ENCODE measurements at regions not wholly inside any gene's neighbourhood (a gene's known extent, or its start where the extent isn't known, plus 50 kb on each side); places are given as distances from the start of the nearest gene placed in this dataset.
A peak's percentile ranks its signal among the peaks of the same experiment; 100 is the strongest.
"Not testable (repeated sequence)": the region's sequence is repeated elsewhere in the genome, so short reads cannot be mapped to it uniquely, and the experiment has no call there.

GRCh38 chr10:38209332-38209731, 115.2 kb downstream of the ZNF37A start:
- FAIRE-seq = no peak

DNA sequence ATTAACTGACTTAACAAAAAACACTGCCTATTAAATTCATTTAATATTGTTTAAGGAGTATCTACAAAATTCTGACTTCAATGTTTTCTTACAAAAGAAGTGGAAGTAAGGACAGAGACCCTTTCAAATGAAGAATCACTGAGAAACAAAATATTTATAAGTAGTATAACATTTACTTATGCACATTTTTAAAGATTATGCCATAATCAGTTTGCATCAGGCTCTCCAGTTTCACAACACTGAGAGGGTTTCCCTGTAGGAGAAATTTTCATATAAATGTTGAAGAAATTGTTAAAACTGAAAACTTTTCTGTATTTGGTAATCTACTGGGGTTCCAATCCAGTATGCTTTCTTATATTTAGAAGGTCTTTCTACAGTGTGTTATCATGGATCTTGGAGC, 115.6 kb downstream of the ZNF37A start:
- FAIRE-seq = not testable (repeated sequence)

DNA sequence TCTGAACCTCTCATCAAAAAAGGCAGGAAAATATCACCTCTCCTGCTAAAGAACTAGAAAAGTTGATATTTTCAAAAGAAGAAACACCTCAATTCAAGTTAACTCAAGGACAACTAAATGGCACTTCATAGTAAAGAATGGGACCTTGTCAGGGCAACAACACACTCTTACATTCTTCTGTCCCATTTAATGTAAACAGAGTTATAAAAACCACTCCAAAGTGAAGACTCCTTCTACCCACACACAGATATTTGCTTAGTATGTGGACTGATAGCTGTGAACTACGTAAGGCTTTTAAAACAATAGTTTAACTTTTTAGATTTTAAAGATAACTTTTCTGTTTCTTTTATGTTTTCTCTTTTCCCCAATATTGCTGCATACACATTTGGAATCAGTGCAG, 118.3 kb downstream of the ZNF37A start:
- FAIRE-seq = no peak

GRCh38 chr10:38226385-38226784, 132.2 kb downstream of the ZNF37A start:
- no peak for FAIRE-seq

GRCh38 chr10:38228394-38228793, 134.3 kb downstream of the ZNF37A start:
- no peak for FAIRE-seq

GRCh38 chr10:38238479-38238878, 144.3 kb downstream of the ZNF37A start:
- not testable (repeated sequence) for FAIRE-seq

GRCh38 chr10:38242061-38242649, 148.0 kb downstream of the ZNF37A start:
- FAIRE-seq = not testable (repeated sequence)

DNA sequence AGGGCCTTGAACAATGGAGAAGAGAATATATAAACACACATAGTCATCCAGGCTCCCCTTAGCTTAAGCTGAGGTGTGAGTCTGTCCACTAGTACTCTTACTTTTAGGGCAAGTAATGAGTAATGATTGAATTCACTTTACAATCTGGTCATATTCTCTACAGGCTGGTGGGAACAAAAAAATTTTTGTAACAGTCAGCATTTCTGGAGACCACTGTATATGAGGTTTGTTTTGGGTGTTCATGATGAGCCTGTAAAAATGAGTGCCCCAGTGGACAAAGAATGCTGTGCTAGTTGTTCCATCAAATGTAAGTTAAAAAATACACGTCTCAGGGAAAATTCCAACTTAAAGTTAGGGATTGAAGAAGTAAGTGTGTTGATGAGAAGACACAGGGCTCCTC, 154.0 kb downstream of the ZNF37A start:
- FAIRE-seq = not testable (repeated sequence)

DNA sequence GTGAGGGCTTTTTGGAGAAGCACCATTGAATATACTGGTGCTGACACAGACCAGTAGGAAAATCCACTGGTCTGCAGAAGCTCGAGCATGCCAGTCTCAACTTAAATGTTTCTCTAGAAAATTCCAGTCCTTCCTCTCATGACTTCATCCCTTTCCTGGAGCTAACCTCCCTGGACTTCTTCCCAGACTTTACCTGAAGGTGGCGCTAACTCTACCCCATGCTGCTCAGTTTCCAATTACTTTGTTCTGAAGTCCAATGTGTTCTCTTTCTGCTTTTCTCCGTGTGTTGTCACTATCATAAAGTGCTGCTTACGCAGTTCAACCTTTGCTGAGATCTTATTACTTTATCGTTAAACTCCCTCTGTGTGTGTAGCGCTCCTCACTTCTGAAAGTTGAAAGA, 158.4 kb downstream of the ZNF37A start:
- FAIRE-seq = not testable (repeated sequence)

DNA sequence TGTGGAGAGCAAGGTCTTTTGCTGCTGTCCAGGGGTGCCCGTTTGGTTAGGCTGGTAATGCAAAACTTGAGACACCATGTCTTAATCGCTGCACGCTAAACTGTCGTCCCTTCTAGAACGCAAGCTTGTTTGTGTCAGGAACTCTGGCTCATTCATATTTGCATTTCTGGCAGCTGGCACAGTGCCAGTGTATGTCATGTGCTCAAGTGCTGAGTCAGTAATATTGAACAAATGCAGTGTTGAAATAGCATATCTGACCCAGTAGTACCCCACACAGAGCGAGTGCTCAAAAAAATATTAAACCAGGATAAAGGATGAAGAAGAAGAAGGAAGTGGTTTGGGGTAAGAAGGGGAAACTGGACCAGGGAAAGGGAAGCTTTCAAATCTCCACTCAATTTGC, 173.4 kb downstream of the ZNF37A start:
- FAIRE-seq = not testable (repeated sequence)

DNA sequence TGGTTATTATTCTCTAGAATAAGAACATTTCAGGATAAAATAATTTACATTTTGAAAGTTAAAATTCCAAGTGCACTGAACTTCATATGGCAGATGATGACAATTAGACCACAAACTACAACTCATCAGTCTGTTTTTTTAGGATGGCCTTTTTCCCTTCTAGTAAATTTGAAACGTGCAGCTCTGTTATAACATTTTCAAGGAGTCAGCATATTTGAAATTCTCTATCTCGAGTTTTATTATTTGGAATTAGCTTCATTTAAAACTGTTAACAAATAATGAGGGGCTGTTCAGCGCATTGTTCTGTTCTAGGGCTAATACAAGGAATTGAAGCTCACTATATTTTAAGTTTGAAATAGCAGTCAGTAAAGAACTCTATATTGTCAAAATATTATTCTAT, 176.9 kb downstream of the ZNF37A start:
- FAIRE-seq = not testable (repeated sequence)

DNA sequence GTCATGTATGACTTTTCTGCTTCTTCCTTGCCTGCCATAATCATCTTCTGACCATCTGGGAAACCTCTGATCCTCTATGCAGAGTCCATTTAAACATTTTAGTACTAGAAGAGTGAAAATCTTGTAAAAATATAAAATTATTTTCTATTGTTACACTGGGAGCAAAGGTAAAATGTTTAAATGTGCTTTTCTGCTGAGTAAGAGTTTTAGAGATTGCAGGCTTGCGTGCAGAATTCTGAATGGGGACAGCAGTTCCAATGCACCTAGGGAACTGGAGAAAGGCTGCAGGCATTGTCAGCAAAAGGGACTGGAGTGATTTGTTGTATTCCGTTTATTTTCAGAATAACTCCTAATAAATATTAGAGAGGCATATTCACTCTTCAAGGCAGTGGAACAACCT, 180.7 kb downstream of the ZNF37A start:
- FAIRE-seq = not testable (repeated sequence)

- not testable (repeated sequence) for FAIRE-seq
Observed at GRCh38 chr10:38292560-38292959, 198.4 kb downstream of the ZNF37A start.

- not testable (repeated sequence) for FAIRE-seq
Observed at GRCh38 chr10:38310111-38310510, 216.0 kb downstream of the ZNF37A start.

DNA sequence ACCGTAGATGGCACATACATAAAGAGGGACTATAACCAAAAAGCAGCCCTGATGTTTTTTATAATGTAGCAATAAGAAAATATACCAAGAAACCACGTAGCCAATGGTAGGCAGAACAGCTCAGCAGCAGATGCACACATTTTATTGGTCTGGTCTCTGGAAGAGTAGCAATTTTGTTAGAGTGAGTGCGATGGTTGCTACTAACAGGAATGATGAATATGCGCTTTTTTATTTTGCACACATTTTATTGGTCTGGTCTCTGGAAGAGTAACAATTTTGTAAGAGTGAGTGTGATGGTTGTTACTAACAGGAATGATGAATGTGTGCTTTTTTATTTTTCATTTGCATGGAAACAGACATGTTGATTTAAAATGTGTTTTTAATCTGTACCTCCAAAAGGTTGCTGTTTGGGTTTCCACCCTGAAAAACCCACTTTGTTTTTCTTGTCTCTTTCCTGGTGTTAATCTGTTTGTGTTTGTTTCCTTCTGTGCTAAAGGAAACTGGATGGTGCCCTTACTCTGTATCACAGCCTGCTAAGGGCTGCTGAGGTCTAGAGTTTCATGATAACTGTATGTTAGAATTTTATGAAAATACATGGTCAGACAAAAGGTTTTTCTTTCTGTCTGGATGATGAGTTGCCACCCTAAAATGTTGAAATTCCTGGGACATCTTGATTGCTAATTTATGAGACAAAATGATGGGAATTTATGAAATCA, 221.1 kb downstream of the ZNF37A start:
- FAIRE-seq = not testable (repeated sequence)

- not testable (repeated sequence) for FAIRE-seq
Observed at GRCh38 chr10:38321393-38321792, 227.3 kb downstream of the ZNF37A start.

- FAIRE-seq = not testable (repeated sequence)
Observed at GRCh38 chr10:38330306-38330705, 236.2 kb downstream of the ZNF37A start.

DNA sequence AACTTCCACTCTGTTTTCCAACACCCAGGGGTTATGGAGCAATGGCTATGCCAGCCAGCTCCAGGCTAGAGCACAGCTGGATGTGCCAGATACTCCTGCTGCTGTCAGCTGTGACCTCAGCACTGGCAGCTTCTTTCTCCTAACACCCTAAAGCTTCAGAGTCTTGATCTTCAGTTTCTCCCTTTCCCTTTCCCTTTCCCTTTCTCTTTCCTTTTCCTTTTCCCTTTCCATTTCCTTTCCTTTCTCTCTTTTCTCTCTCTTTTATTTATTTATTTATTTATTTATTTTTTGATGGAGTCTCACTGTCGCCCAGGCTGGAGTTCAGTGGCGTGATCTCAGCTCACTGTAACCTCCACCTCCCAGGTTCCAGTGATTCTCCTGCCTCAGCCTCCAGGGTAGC, 237.0 kb downstream of the ZNF37A start:
- FAIRE-seq = not testable (repeated sequence)

DNA sequence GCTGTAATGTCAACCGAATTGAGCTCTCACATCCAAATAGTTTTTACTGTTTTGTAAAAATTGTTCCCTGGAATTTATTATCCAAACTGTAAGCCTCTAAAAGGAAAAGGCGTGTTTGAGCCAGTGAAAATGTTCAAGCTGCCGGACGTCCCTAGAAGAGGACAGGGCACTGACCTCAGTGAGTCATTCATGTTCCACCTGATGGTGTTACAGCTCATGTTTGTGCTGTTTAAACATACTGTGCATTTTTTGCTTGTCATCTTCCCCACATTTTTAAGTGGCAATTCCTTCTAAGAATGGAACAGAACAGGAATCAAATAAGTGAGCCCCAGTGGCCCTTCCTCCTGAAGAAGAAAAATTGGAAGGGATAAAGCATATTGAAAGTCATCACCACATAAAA, 239.6 kb downstream of the ZNF37A start:
- FAIRE-seq = not testable (repeated sequence)

GRCh38 chr10:38350645-38351044, 256.5 kb downstream of the ZNF37A start:
- FAIRE-seq = not testable (repeated sequence)

DNA sequence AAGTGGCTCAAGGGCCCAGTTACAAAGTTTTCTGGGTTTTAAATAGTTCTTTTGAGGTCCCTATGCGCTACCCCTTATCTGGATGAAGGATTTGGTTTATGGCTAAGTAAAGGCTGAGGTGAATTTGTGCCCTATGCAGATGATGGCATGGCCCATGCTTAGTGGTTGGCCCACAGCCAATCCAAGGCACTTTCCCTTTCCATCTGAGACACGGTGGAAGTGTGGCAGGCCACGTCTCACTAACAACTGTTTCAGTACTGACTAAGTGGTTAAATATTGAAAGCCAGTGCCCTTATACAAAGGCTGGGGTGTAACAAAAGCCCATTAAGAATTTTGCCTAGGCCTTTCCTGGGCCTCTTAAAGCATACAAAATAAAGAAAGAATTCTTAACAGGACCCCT, 260.3 kb downstream of the ZNF37A start:
- not testable (repeated sequence) for FAIRE-seq

GRCh38 chr10:38355911-38356526, 261.9 kb downstream of the ZNF37A start:
- peak; percentile 98 for FAIRE-seq

GRCh38 chr10:38356527-38356926, 262.4 kb downstream of the ZNF37A start:
- FAIRE-seq = not testable (repeated sequence)

DNA sequence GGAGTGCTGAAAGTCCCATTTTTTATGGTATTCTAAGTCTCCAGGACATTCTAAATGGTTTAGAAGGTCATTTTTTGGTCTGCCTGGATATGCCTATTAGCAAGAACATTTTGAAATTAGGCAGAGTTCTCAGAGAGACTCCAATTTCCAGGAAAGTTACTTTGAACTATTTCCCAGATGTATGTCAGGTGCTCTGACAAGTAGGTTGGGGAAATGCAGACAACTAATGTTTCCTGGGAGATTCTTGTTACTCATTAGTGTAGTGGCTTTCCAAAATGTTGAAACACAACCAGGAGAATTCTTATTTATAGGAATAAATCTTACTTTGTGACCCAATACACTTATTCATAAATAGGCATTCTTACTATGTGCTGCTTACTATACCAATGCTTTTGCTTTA, 268.4 kb downstream of the ZNF37A start:
- not testable (repeated sequence) for FAIRE-seq

Data from G401.6 (cell line).